OCI-LY1 (cell line): ENCODE measurements at regions not wholly inside any gene's neighbourhood (a gene's known extent, or its start where the extent isn't known, plus 50 kb on each side); places are given as distances from the start of the nearest gene placed in this dataset.

Experiments
- EZH2 ChIP-seq: fragments of 200-600 bp; sonication (generic), shearing (Covaris generic); IDR thresholded peaks from 2 replicates; pipeline ENCODE4 v1.8.0; 2017; ENCODE audit warnings: borderline replicate concordance, mixed run types, mild to moderate bottlenecking, antibody characterized with exemption, low read length, moderate library complexity, mixed read lengths
- TF ChIP-seq, protein P1 (sequence below): fragments of 200-600 bp; sonication (generic), shearing (Covaris generic); IDR thresholded peaks from 2 replicates; pipeline ENCODE4 v1.5.1; 2017; ENCODE audit warnings: mild to moderate bottlenecking, antibody characterized with exemption, low read length, moderate library complexity, mixed read lengths

DNA sequence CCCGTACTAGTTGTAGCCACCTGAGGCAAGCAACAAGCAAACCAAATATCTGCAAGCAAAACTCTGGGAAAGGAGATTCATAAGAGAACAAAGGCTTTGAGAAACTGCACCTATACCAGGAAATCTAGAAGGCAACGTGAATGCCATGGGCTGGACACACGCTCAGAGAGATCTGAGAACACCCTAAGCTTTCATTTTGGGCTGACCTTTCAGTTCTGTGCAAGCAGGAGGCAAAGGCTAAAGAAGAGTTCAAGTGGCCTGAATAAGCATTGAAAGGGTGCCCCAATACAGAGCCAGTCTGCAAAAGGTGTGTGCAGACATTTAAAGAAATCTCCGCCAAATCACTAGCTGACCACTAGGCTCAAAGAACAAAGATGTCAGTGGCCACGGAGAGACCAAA is 461.6 kb downstream of the PYDC2 start:
- TF ChIP-seq, protein P1, sequence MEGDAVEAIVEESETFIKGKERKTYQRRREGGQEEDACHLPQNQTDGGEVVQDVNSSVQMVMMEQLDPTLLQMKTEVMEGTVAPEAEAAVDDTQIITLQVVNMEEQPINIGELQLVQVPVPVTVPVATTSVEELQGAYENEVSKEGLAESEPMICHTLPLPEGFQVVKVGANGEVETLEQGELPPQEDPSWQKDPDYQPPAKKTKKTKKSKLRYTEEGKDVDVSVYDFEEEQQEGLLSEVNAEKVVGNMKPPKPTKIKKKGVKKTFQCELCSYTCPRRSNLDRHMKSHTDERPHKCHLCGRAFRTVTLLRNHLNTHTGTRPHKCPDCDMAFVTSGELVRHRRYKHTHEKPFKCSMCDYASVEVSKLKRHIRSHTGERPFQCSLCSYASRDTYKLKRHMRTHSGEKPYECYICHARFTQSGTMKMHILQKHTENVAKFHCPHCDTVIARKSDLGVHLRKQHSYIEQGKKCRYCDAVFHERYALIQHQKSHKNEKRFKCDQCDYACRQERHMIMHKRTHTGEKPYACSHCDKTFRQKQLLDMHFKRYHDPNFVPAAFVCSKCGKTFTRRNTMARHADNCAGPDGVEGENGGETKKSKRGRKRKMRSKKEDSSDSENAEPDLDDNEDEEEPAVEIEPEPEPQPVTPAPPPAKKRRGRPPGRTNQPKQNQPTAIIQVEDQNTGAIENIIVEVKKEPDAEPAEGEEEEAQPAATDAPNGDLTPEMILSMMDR = no peak
- TF ChIP-seq EZH2 = no peak
